GM18873 (cell line): ENCODE measurements at regions not wholly inside any gene's neighbourhood (a gene's known extent, or its start where the extent isn't known, plus 50 kb on each side); places are given as distances from the start of the nearest gene placed in this dataset.
"Not testable (repeated sequence)": the region's sequence is repeated elsewhere in the genome, so short reads cannot be mapped to it uniquely, and the experiment has no call there.

Experiments
- ATAC-seq: cut with Tn5 transposase; IDR thresholded peaks from one replicate; pipeline ENCODE4 v1.9.1; 2021; ENCODE audit warnings: mild to moderate bottlenecking, moderate library complexity, moderate number of reproducible peaks; ENCODE audit not compliant: unreplicated experiment, low FRiP score

- not testable (repeated sequence) for ATAC-seq
Observed at GRCh38 chr6:71007298-71007697, 50.4 kb upstream of the B3GAT2 start.

- no peak for ATAC-seq
Observed at GRCh38 chr6:71011871-71012371, 55.1 kb upstream of the B3GAT2 start.

GRCh38 chr6:71012866-71013469 lies 56.1 kb upstream of the B3GAT2 start:
- ATAC-seq: peak; percentile 85

GRCh38 chr6:71015392-71015791 lies 58.5 kb upstream of the B3GAT2 start:
- no peak for ATAC-seq

GRCh38 chr6:71028236-71028876 lies 71.5 kb upstream of the B3GAT2 start:
- no peak for ATAC-seq

GRCh38 chr6:71028877-71029252 lies 72.0 kb upstream of the B3GAT2 start:
- ATAC-seq: no peak

- no peak for ATAC-seq
Observed at GRCh38 chr6:71029555-71029954, 72.7 kb upstream of the B3GAT2 start.

GRCh38 chr6:71031912-71032311 lies 75.1 kb upstream of the B3GAT2 start:
- ATAC-seq: no peak

- no peak for ATAC-seq
Observed at GRCh38 chr6:71033171-71033570, 76.3 kb upstream of the B3GAT2 start.

GRCh38 chr6:71033890-71034289 lies 77.0 kb upstream of the B3GAT2 start:
- no peak for ATAC-seq

- no peak for ATAC-seq
Observed at GRCh38 chr6:71034563-71035345, 77.9 kb upstream of the B3GAT2 start.

GRCh38 chr6:71035871-71036270 lies 79.0 kb upstream of the B3GAT2 start:
- no peak for ATAC-seq

- no peak for ATAC-seq
Observed at GRCh38 chr6:71038711-71039344, 82.0 kb upstream of the B3GAT2 start.

- no peak for ATAC-seq
Observed at GRCh38 chr6:71040043-71040442, 83.2 kb upstream of the B3GAT2 start.

- no peak for ATAC-seq
Observed at GRCh38 chr6:71040841-71041240, 84.0 kb upstream of the B3GAT2 start.

- no peak for ATAC-seq
Observed at GRCh38 chr6:71043902-71044301, 87.0 kb upstream of the B3GAT2 start.

- no peak for ATAC-seq
Observed at GRCh38 chr6:71044753-71045152, 87.9 kb upstream of the B3GAT2 start.

GRCh38 chr6:71045296-71045695 lies 88.4 kb upstream of the B3GAT2 start:
- no peak for ATAC-seq

GRCh38 chr6:71047417-71047816 lies 90.6 kb upstream of the B3GAT2 start:
- ATAC-seq: no peak

GRCh38 chr6:71048320-71049164 lies 91.7 kb upstream of the B3GAT2 start:
- no peak for ATAC-seq
